ENCODE measurements at regions not wholly inside any gene's neighbourhood (a gene's known extent, or its start where the extent isn't known, plus 50 kb on each side); places are given as distances from the start of the nearest gene placed in this dataset.

DNA sequence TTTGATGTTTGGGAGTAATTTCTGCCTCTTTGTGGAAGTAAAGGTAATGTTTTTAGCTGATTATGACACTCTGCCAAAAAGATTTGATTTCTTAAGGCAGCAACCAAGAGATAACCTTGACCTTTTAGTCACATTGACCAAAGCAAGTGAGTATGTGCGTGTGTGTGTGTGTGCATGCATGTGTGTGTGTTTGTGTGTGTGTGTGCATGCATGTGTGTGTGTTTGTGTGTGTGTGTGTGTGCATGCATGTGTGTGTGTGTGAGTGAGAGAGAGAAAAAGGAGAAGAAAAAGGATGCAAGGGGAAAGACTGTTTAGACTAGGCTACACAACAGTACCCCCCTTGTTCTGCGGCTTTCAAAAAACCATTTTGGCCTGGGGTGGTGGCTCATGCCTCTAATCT is 88.1 kb upstream of the NPVF start:
- no peaks in the 10 kb centered on the region for H3K27me3 ChIP-seq
- H3K4me1 ChIP-seq: no peaks in the 10 kb centered on the region
- TF ChIP-seq EP300 (IDR thresholded peaks at IDR 0.05): no peak
- H3K27ac ChIP-seq: no peak overlapping the region
- WGBS, 2 donors: 61 to 66% methylated on average over 2 of the region's 2 CpGs
- no peaks in the 10 kb centered on the region for H3K36me3 ChIP-seq
- H3K4me3 ChIP-seq: no peak overlapping the region
- no peaks in the 10 kb centered on the region for H3K9me3 ChIP-seq
- DNase-seq (ENCODE audit: low spot score in 2 of 2): no peak

- no peak overlapping the region for H3K27ac ChIP-seq
- H3K4me3 ChIP-seq: no peak overlapping the region
- H3K36me3 ChIP-seq: no peaks in the 10 kb centered on the region
- H3K27me3 ChIP-seq: no peaks in the 10 kb centered on the region
- 84 to 100% methylated on average over 1 of the region's 1 CpG for WGBS, 2 donors
- H3K9me3 ChIP-seq: no peaks in the 10 kb centered on the region
- DNase-seq (ENCODE audit: low spot score in 2 of 2): no peak
- no peaks in the 10 kb centered on the region for H3K4me1 ChIP-seq
- no peak for TF ChIP-seq CTCF (IDR thresholded peaks at IDR 0.05)
- TF ChIP-seq POLR2A (IDR thresholded peaks at IDR 0.05): no peak
- no peak for TF ChIP-seq EP300 (IDR thresholded peaks at IDR 0.05)
Measured at GRCh38 chr7:25318047-25318446, 89.8 kb upstream of the NPVF start.

GRCh38 chr7:25319707-25320106 is 91.4 kb upstream of the NPVF start:
- 26 to 31% methylated on average over 1 of the region's 1 CpG for WGBS, 2 donors
- H3K27ac ChIP-seq: no peak overlapping the region
- no peaks in the 10 kb centered on the region for H3K36me3 ChIP-seq
- no peaks in the 10 kb centered on the region for H3K9me3 ChIP-seq
- H3K4me3 ChIP-seq: no peak overlapping the region
- no peak for DNase-seq (ENCODE audit: low spot score in 2 of 2)
- no peaks in the 10 kb centered on the region for H3K4me1 ChIP-seq
- no peaks in the 10 kb centered on the region for H3K27me3 ChIP-seq
- no peak for TF ChIP-seq POLR2A (IDR thresholded peaks at IDR 0.05)
- no peak for TF ChIP-seq EP300 (IDR thresholded peaks at IDR 0.05)
- no peak for TF ChIP-seq CTCF (IDR thresholded peaks at IDR 0.05)

DNA sequence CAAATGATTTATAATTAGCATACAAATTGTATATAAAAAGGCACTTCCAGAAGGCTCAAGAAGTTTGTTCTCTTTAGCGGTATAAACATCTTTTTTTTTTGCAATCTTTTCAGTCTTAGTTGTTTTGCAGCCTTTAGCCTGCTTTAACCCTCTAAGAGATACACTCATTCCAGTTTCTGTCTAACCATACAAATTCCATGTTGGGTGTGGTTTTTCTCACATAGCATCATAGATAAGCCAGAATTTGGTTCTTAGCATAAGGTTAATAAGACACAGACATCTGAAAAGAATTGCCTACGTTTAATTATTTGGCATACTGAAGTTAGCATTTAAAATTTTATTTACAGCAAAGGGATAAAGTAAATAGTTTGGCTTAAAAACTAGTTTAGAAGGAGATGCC is 92.5 kb upstream of the NPVF start:
- TF ChIP-seq EP300 (IDR thresholded peaks at IDR 0.05): no peak
- TF ChIP-seq POLR2A (IDR thresholded peaks at IDR 0.05): no peak
- no peak for TF ChIP-seq CTCF (IDR thresholded peaks at IDR 0.05)
- Histone ChIP-seq H3K27ac (no peak overlapping the region), H3K4me1 (no peaks in the 10 kb centered on the region), H3K36me3 (no peaks in the 10 kb centered on the region), H3K27me3 (no peaks in the 10 kb centered on the region), H3K9me3 (no peaks in the 10 kb centered on the region), H3K4me3 (no peak overlapping the region)
- DNase-seq (ENCODE audit: low spot score in 2 of 2): no peak
- 78 to 84% methylated on average over 2 of the region's 2 CpGs for WGBS, 2 donors

DNA sequence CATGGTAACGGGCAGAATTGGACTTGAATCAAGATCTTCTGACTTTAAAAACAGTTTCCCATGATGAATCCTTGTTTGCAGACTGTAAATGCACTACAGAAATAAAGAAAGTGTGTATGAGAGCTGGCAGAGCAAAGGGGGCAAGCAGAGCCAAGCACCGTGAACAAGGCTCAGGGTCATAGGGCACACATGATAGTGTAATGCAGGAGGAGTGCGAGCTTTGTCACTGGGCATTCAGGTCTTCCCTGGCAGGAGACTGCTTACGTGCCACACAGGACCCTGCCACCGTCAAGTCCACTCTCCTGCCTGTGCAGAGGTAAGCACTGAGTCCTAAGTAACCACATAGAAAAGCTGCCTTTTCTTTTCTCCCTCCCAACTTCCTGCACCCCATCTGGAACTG is 93.1 kb upstream of the NPVF start:
- Histone ChIP-seq H3K27me3 (no peaks in the 10 kb centered on the region), H3K9me3 (no peaks in the 10 kb centered on the region), H3K4me1 (no peaks in the 10 kb centered on the region), H3K4me3 (no peak overlapping the region), H3K27ac (no peak overlapping the region), H3K36me3 (no peaks in the 10 kb centered on the region)
- no peak for TF ChIP-seq EP300 (IDR thresholded peaks at IDR 0.05)
- no peak for TF ChIP-seq CTCF (IDR thresholded peaks at IDR 0.05)
- no peak for TF ChIP-seq POLR2A (IDR thresholded peaks at IDR 0.05)
- 67 to 69% methylated on average over 5 of the region's 5 CpGs for WGBS, 2 donors
- DNase-seq (ENCODE audit: low spot score in 2 of 2): no peak

DNA sequence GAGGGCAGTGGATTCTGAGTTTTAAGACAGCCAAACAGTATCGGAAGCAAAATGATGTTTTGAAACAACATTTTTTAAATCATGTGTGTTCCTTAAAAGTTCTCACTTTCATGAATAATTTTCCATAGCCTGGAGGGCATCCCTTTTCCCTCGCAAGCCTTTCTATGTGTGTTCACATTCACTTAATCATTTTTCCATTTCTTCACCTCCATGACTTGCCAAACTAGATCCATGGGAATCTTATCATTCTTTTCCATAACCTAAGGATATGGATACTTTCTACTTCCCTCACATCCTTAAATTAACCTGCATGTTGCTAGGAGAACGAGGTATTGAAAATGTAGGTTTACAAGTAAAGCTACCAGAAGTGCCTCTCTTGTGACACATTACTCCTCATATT is 94.2 kb upstream of the NPVF start:
- TF ChIP-seq EP300 (IDR thresholded peaks at IDR 0.05) (no peak), CTCF (IDR thresholded peaks at IDR 0.05) (no peak), POLR2A (IDR thresholded peaks at IDR 0.05) (no peak)
- no peak overlapping the region for H3K27ac ChIP-seq
- H3K4me3 ChIP-seq: no peak overlapping the region
- H3K27me3 ChIP-seq: no peaks in the 10 kb centered on the region
- DNase-seq (ENCODE audit: low spot score in 2 of 2): no peak
- no peaks in the 10 kb centered on the region for H3K9me3 ChIP-seq
- 74 to 79% methylated on average over 3 of the region's 3 CpGs for WGBS, 2 donors
- no peaks in the 10 kb centered on the region for H3K36me3 ChIP-seq
- no peaks in the 10 kb centered on the region for H3K4me1 ChIP-seq
